DOHH2 (cell line): ENCODE measurements at regions not wholly inside any gene's neighbourhood (a gene's known extent, or its start where the extent isn't known, plus 50 kb on each side); places are given as distances from the start of the nearest gene placed in this dataset.

Experiments
- EZH2phosphoT487 ChIP-seq: fragments of 200-600 bp; sonication (generic); IDR thresholded peaks from 2 replicates; pipeline ENCODE4 v1.6.1; 2017; ENCODE audit warnings: borderline replicate concordance, mild to moderate bottlenecking, antibody characterized with exemption, low read length, moderate library complexity, mixed read lengths
- TF ChIP-seq, protein P1 (sequence below): fragments of 200-600 bp; sonication (generic); IDR thresholded peaks from one replicate; pipeline ENCODE4 v1.5.1; 2014; ENCODE audit warnings: antibody characterized with exemption, mild to moderate bottlenecking, low read depth, low read length; ENCODE audit not compliant: poor library complexity, severe bottlenecking

DNA sequence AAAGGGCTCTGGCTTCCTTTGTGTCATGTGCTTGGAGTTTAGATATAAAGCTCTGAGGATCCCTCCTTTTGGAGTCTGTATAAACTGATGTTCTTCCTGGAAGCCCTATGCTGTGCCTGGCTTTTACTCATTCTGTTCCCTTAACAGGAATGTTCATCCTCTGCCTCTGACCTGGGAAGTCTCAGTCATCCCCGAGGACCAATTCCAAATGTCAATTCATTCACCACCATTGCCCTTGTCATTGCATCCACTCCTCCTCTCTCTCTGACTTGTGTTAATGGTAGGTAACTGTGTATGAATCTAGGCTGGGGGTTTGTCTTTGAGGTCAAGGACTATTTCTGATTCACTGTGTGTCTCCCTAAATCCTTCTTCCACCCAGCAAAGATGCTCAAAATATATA lies 204.2 kb upstream of the CAMK1G start:
- TF ChIP-seq, protein P1, sequence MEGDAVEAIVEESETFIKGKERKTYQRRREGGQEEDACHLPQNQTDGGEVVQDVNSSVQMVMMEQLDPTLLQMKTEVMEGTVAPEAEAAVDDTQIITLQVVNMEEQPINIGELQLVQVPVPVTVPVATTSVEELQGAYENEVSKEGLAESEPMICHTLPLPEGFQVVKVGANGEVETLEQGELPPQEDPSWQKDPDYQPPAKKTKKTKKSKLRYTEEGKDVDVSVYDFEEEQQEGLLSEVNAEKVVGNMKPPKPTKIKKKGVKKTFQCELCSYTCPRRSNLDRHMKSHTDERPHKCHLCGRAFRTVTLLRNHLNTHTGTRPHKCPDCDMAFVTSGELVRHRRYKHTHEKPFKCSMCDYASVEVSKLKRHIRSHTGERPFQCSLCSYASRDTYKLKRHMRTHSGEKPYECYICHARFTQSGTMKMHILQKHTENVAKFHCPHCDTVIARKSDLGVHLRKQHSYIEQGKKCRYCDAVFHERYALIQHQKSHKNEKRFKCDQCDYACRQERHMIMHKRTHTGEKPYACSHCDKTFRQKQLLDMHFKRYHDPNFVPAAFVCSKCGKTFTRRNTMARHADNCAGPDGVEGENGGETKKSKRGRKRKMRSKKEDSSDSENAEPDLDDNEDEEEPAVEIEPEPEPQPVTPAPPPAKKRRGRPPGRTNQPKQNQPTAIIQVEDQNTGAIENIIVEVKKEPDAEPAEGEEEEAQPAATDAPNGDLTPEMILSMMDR, result no peak
- TF ChIP-seq EZH2phosphoT487, result no peak
